CD8-positive, alpha-beta memory T cell (primary cell): ENCODE measurements at regions not wholly inside any gene's neighbourhood (a gene's known extent, or its start where the extent isn't known, plus 50 kb on each side); places are given as distances from the start of the nearest gene placed in this dataset.

Experiments used
- CTCF ChIA-PET: fragments of 350-600 bp; sonication (Branson Sonifier 250); formaldehyde crosslinking; loops from one replicate; lab custom pipeline; 2021; ENCODE audit warnings: antibody characterized with exemption; lab: Charles Lee
- POLR2A ChIA-PET: fragments of 350-600 bp; sonication (Branson Sonifier 250); formaldehyde crosslinking; loops from one replicate; lab custom pipeline; 2021; ENCODE audit warnings: antibody characterized with exemption; lab: Charles Lee
- DNase-seq, 5 donors: peaks; one replicate each; pipeline versions ENCODE4 v3.0.0 to v3.0.0-alpha.2; 2020 to 2022; ENCODE audit warnings: mixed read lengths in 1 of 5
- H3K27ac ChIP-seq: one replicate; pipeline ENCODE4 v1.7.0; 2013; ENCODE audit warnings: low read depth, mild to moderate bottlenecking, low read length, moderate library complexity
- H3K27me3 ChIP-seq: 2 replicates; pipeline ENCODE4 v1.7.0; 2013; ENCODE audit warnings: low read length, mild to moderate bottlenecking; ENCODE audit not compliant: insufficient read depth, poor library complexity, severe bottlenecking
- H3K36me3 ChIP-seq: 2 replicates; pipeline ENCODE4 v1.7.0; 2013; ENCODE audit warnings: mild to moderate bottlenecking, low read length, moderate library complexity; ENCODE audit not compliant: insufficient read depth
- H3K4me1 ChIP-seq: 2 replicates; pipeline ENCODE4 v1.7.0; 2013; ENCODE audit warnings: mild to moderate bottlenecking, low read length, moderate library complexity; ENCODE audit not compliant: insufficient read depth
- H3K4me3 ChIP-seq: 2 replicates; pipeline ENCODE4 v1.7.0; 2013; ENCODE audit warnings: mild to moderate bottlenecking, low read length
- H3K9me3 ChIP-seq: 2 replicates; pipeline ENCODE4 v1.7.0; 2013; ENCODE audit warnings: mild to moderate bottlenecking, low read length
- H3K27ac Mint-ChIP-seq, 8 donors: one replicate each; pipeline ENCODE4 v1.8.0; 2020 to 2021; ENCODE audit warnings: mixed read lengths in 8 of 8, mild to moderate bottlenecking in 6 of 8, inconsistent platforms in 3 of 8, moderate library complexity in 3 of 8
- H3K27me3 Mint-ChIP-seq, 2 donors: one replicate each; pipeline ENCODE4 v1.8.0; 2020 to 2021; ENCODE audit warnings: mixed read lengths in 2 of 2, mild to moderate bottlenecking in 1 of 2, moderate library complexity in 1 of 2
- H3K36me3 Mint-ChIP-seq, 3 donors: one replicate each; pipeline ENCODE4 v1.8.0; 2020 to 2021; ENCODE audit warnings: mixed read lengths in 3 of 3, inconsistent platforms in 1 of 3, mild to moderate bottlenecking in 1 of 3
- H3K4me1 Mint-ChIP-seq, 3 donors: one replicate each; pipeline ENCODE4 v1.8.0; 2020 to 2021; ENCODE audit warnings: mixed read lengths in 3 of 3, inconsistent platforms in 1 of 3, mild to moderate bottlenecking in 1 of 3
- H3K4me3 Mint-ChIP-seq, 7 donors: one replicate each; pipeline ENCODE4 v1.8.0; 2020 to 2021; ENCODE audit warnings: mixed read lengths in 7 of 7, mild to moderate bottlenecking in 6 of 7, moderate library complexity in 4 of 7, inconsistent platforms in 2 of 7
- H3K9me3 Mint-ChIP-seq, 5 donors: one replicate each; pipeline ENCODE4 v1.8.0; 2020 to 2022; ENCODE audit warnings: mixed read lengths in 5 of 5, mild to moderate bottlenecking in 3 of 5, moderate library complexity in 2 of 5, inconsistent platforms in 1 of 5

GRCh38 chr4:170651786-170652185 lies 562.0 kb upstream of the AADAT start:
- no peaks in the 10 kb centered on the region for H3K36me3 Mint-ChIP-seq
- H3K4me1 ChIP-seq, result no peaks in the 10 kb centered on the region

DNA sequence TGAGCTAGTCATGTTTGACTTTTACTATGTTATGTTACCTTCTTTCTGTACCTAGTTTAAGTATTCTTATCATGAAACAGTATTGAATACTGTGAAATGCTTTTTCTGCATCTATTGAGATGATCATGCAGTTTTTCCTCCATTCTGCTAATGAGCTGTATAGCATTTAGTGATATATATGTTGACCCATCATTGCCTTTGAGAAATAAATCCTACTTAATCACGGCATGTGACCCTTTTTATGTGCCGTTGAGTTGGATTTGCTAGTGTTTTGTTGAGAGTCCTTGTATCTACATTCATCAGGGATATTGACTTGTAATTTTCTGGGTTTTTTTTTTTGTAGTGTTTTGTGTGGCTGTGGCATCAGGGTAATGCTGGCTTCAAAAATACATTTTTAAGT lies 537.7 kb upstream of the AADAT start:
- Histone ChIP-seq H3K27me3 (no peaks in the 10 kb centered on the region), H3K4me1 (no peaks in the 10 kb centered on the region), H3K36me3 (no peaks in the 10 kb centered on the region), H3K9me3 (no peaks in the 10 kb centered on the region), H3K27ac (no peak overlapping the region), H3K4me3 (no peak overlapping the region)
- Mint-ChIP-seq H3K36me3 (no peaks in the 10 kb centered on the region), H3K4me1 (no peaks in the 10 kb centered on the region), H3K4me3 (no peak overlapping the region), H3K9me3 (peaks cover 6 to 46% (median 21%) of the 10 kb centered on the region in 5 donors), H3K27me3 (peaks cover 0 to 2% of the 10 kb centered on the region in 2 donors), H3K27ac (no peak overlapping the region)
- ChIA-PET POLR2A (no interaction called here), CTCF (no interaction called here)
- DNase-seq, result no peak

More at GRCh38 chr4:170651786-170652185, 562.0 kb upstream of the AADAT start:
- Histone ChIP-seq H3K9me3 (no peaks in the 10 kb centered on the region), H3K36me3 (no peaks in the 10 kb centered on the region), H3K27ac (no peak overlapping the region), H3K4me3 (no peak overlapping the region), H3K27me3 (no peaks in the 10 kb centered on the region)
- no peak overlapping the region for H3K4me3 Mint-ChIP-seq
- peaks cover 0 to 18% (median 6%) of the 10 kb centered on the region in 5 donors for H3K9me3 Mint-ChIP-seq
- DNase-seq, result no peak
- H3K27me3 Mint-ChIP-seq, result no peaks in the 10 kb centered on the region
- POLR2A ChIA-PET, result no interaction called here
- CTCF ChIA-PET, result no interaction called here
- H3K27ac Mint-ChIP-seq, result no peak overlapping the region
- no peaks in the 10 kb centered on the region for H3K4me1 Mint-ChIP-seq

DNA sequence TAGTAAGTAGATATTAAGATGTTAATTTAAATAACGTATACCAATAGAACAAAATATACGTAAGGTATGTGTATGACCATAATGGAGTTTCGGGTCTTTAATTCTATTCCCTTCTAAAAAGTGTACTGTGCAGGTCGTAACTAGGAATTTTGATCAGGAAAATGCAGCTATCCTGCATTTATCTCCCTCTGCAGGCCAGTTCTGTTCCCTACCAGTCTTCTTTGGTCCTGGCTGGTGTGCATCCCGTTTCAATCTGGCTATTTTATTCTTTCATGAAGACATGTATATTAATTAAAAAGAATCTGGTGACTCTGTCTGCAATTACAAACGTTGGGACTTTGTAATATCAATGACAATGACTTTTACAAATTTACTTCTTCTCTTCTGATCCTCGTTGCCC lies 534.1 kb upstream of the AADAT start:
- no peak for DNase-seq
- Histone ChIP-seq H3K36me3 (no peaks in the 10 kb centered on the region), H3K27me3 (no peaks in the 10 kb centered on the region), H3K4me3 (no peak overlapping the region), H3K9me3 (no peaks in the 10 kb centered on the region), H3K4me1 (no peaks in the 10 kb centered on the region), H3K27ac (no peak overlapping the region)
- H3K36me3 Mint-ChIP-seq, result no peaks in the 10 kb centered on the region
- no peak overlapping the region for H3K27ac Mint-ChIP-seq
- POLR2A ChIA-PET, result no interaction called here
- H3K4me1 Mint-ChIP-seq, result no peaks in the 10 kb centered on the region
- CTCF ChIA-PET, result no interaction called here
- no peaks in the 10 kb centered on the region for H3K27me3 Mint-ChIP-seq
- no peak overlapping the region for H3K4me3 Mint-ChIP-seq
- peaks cover 1 to 25% (median 10%) of the 10 kb centered on the region in 5 donors for H3K9me3 Mint-ChIP-seq

DNA sequence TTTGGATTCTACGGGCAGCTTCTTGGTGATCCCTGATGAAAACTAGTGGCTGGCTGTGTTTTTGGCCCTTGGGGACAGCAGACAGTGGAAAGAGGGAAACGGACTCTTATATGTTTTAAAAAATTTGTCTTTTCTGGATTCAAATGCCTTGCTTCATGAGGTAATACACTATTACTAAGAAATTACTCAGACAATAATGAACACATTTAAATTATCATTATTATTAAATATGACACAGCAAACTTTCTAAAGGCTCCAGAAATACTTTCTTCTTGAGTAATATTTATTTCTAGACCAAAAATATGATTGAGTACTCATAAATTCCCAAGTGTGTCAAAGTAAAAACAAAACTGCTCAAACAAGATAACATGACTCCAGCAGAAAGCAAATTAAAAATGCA lies 520.7 kb upstream of the AADAT start:
- Histone ChIP-seq H3K27ac (no peak overlapping the region), H3K9me3 (no peaks in the 10 kb centered on the region), H3K36me3 (no peaks in the 10 kb centered on the region), H3K4me1 (no peaks in the 10 kb centered on the region), H3K4me3 (no peak overlapping the region), H3K27me3 (no peaks in the 10 kb centered on the region)
- Mint-ChIP-seq H3K36me3 (no peaks in the 10 kb centered on the region), H3K9me3 (peaks cover 6 to 30% (median 12%) of the 10 kb centered on the region in 5 donors), H3K27ac (no peak overlapping the region), H3K4me1 (no peaks in the 10 kb centered on the region), H3K4me3 (no peak overlapping the region), H3K27me3 (peaks cover 0 to 1% of the 10 kb centered on the region in 2 donors)
- no peak for DNase-seq
- CTCF ChIA-PET, result no interaction called here
- POLR2A ChIA-PET, result no interaction called here

- POLR2A ChIA-PET, result no interaction called here
- no peak overlapping the region for H3K27ac ChIP-seq
- no peaks in the 10 kb centered on the region for H3K27me3 ChIP-seq
- H3K4me1 ChIP-seq, result no peaks in the 10 kb centered on the region
- Mint-ChIP-seq H3K27ac (no peak overlapping the region), H3K4me1 (no peaks in the 10 kb centered on the region), H3K36me3 (no peaks in the 10 kb centered on the region), H3K4me3 (no peak overlapping the region), H3K9me3 (peaks cover 0 to 39% (median 4%) of the 10 kb centered on the region in 5 donors), H3K27me3 (no peaks in the 10 kb centered on the region)
- no peak overlapping the region for H3K4me3 ChIP-seq
- CTCF ChIA-PET, result no interaction called here
- H3K36me3 ChIP-seq, result no peaks in the 10 kb centered on the region
- no peak for DNase-seq
- no peaks in the 10 kb centered on the region for H3K9me3 ChIP-seq
Observed at GRCh38 chr4:170599894-170600293, 510.1 kb upstream of the AADAT start.

DNA sequence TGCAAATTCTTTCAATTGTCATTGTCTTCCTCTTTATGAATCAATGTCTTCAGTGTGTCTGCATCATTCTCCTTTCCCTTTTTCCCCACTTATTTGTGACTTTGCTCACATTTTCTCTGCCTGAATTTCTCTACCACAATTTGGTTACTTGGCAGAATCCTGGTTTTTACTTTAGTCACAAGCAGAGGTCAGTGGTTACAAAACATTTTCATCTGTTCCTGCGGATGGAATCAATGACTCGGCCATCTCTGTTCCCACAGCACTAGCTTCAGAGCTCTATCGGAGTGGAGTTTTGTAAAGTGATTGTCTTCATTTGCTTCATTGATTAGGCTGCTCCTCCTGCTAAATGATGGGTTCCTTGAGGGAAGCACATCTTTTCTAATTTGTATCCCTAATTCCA lies 501.3 kb upstream of the AADAT start:
- H3K27ac Mint-ChIP-seq, result no peak overlapping the region
- Histone ChIP-seq H3K27me3 (no peaks in the 10 kb centered on the region), H3K9me3 (no peaks in the 10 kb centered on the region), H3K27ac (no peak overlapping the region), H3K36me3 (no peaks in the 10 kb centered on the region), H3K4me3 (no peak overlapping the region), H3K4me1 (no peaks in the 10 kb centered on the region)
- H3K36me3 Mint-ChIP-seq, result no peaks in the 10 kb centered on the region
- POLR2A ChIA-PET, result no interaction called here
- no peak overlapping the region for H3K4me3 Mint-ChIP-seq
- DNase-seq, result no peak
- peaks cover 2 to 28% (median 10%) of the 10 kb centered on the region in 5 donors for H3K9me3 Mint-ChIP-seq
- no peaks in the 10 kb centered on the region for H3K4me1 Mint-ChIP-seq
- no peaks in the 10 kb centered on the region for H3K27me3 Mint-ChIP-seq
- CTCF ChIA-PET, result no interaction called here

DNA sequence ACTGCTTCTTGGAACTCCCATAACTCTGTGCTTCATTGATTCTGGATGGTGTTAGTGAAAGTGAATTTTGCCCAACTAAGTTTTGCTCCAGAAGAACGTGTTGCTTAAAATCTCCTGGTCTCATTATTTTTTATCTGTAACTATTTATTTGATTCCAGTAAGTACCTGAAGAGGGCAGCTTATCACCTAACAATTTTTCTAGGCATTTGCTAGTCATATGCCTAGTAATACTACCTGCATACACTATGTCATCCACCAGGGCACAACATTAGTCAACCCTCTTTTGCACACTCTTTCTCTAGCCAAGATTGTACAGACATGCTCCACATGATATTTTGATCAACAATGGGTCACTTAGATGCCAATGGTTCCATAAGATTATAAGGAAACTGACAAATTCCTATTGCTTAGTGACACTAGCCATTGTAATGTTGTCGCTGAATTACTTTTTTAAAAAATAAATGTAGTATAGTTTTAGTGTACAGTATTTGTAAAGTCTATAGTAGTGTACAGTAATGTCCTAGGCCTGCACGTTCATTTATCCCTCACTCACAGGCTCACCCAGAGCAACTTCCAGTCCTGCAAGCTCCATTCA lies 499.9 kb upstream of the AADAT start:
- peaks cover 2 to 23% (median 6%) of the 10 kb centered on the region in 5 donors for H3K9me3 Mint-ChIP-seq
- CTCF ChIA-PET, result no interaction called here
- no peaks in the 10 kb centered on the region for H3K36me3 Mint-ChIP-seq
- Histone ChIP-seq H3K27ac (no peak overlapping the region), H3K9me3 (no peaks in the 10 kb centered on the region), H3K4me3 (no peak overlapping the region), H3K27me3 (no peaks in the 10 kb centered on the region), H3K36me3 (no peaks in the 10 kb centered on the region), H3K4me1 (no peaks in the 10 kb centered on the region)
- H3K27ac Mint-ChIP-seq, result no peak overlapping the region
- DNase-seq, result no peak
- H3K4me3 Mint-ChIP-seq, result no peak overlapping the region
- no peaks in the 10 kb centered on the region for H3K4me1 Mint-ChIP-seq
- POLR2A ChIA-PET, result no interaction called here
- no peaks in the 10 kb centered on the region for H3K27me3 Mint-ChIP-seq

DNA sequence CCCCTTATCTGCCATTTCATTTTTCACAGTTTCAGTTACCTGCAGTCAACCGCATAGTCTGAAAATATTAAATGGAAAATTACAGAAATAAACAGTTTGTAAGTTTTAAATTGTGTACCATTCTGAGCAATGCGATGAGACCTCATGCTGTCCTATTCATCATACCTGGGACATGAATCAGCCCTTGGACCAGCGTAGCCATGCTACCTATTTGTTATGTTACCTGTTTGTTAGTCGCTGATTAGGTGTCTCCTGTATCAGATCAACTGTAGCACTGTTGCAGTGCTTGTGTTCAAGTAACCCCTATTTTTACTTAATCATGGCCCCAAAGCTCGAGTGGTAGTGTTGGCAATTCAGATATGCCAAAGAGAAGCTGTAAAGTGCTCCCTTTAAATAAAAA lies 492.2 kb upstream of the AADAT start:
- Mint-ChIP-seq H3K27ac (no peak overlapping the region), H3K27me3 (no peaks in the 10 kb centered on the region), H3K4me3 (no peak overlapping the region), H3K4me1 (no peaks in the 10 kb centered on the region), H3K36me3 (no peaks in the 10 kb centered on the region), H3K9me3 (peaks cover 6 to 35% (median 10%) of the 10 kb centered on the region in 5 donors)
- no peaks in the 10 kb centered on the region for H3K4me1 ChIP-seq
- H3K9me3 ChIP-seq, result no peaks in the 10 kb centered on the region
- H3K27ac ChIP-seq, result no peak overlapping the region
- no peak overlapping the region for H3K4me3 ChIP-seq
- H3K27me3 ChIP-seq, result no peaks in the 10 kb centered on the region
- CTCF ChIA-PET, result no interaction called here
- POLR2A ChIA-PET, result no interaction called here
- H3K36me3 ChIP-seq, result no peaks in the 10 kb centered on the region
- no peak for DNase-seq
